GM18499 (cell line): ENCODE measurements at regions not wholly inside any gene's neighbourhood (a gene's known extent, or its start where the extent isn't known, plus 50 kb on each side); places are given as distances from the start of the nearest gene placed in this dataset.

Experiments used
- ATAC-seq: cut with Tn5 transposase; IDR thresholded peaks from one replicate; pipeline ENCODE4 v1.9.1; 2021; ENCODE audit warnings: moderate number of reproducible peaks; ENCODE audit not compliant: insufficient read depth, unreplicated experiment

DNA sequence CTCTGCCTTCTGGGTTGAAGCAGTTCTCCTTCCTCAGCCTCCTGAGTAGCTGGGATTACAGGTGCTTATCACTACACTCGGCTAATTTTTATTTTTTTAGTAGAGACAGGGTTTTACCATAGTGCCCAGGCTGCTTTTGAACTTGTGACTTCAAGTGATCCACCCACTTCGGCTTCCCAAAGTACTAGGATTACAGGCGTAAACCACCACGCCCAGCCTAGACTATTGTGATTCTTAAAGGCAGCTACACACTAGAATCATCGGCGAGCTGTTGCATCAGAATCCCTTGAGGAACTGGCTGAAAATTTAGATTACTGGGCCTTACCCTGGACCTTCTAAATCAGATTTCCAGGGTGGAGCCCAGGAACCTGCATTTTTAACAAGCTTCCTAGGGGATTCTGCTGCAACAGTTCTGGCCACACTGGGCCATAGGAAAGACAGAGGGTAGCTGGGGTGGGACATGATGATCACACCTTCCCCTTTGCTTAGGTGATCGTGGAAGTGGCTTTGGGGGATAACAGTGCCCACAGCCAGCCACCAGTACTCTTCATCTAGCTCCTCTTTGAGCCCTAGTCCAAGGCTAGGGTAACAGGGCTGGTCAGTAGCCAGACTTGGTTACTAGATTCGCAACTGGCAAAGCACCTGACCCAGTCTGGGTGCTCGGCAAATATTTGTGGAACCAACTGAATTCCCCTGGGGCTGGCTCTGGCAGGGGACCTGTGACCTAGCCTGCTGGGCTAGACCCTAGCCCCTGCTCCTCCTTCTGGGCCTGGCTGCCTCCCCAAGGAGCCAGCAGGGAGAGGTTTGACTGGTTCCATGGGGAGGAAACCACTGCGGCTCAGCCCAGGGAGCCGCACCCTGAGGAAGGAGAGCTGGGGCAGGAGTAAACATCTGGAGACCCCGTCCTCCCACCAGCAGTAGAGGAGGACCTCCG, 67.1 kb upstream of the DUSP5 start:
- ATAC-seq = no peak

DNA sequence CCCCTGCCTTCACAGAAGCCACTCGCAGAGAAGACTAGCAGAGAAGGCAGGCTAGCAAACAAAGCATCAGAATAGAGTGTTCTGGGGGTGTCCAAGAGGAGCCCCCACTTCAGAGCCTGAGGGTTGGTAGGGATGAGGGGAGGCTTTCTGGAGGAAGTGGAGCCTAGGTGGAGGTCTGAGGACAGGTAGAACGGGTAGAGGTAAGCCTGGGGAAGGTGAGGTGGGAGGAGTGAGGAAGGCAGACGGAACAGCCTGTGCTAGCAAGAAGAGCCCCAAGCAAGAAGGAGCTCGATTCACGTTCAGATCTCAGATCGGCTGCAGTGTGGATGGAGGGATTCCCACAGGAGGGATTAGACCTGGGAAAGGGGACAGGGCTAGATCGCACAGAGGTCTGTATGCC, 66.0 kb upstream of the DUSP5 start:
- ATAC-seq = no peak

DNA sequence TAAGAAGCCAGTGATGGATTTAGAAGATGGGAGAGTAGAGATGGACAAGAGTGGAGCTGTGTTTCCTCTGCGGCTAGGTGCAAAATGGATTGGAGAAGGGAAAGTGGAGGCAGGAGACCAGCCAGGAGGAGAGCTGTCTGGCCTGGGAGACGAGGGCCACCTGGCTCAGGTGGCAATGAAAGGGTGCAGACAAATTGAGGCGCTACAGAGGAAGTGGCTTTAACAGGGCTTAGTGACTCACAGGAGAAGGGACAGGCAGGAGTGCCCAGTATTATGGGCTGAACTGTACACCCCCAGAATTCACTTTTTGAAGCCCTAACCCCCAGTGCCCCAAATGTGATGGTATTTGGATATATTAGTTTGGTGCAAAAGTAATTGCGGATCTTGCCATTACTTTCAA, 65.6 kb upstream of the DUSP5 start:
- ATAC-seq = no peak

DNA sequence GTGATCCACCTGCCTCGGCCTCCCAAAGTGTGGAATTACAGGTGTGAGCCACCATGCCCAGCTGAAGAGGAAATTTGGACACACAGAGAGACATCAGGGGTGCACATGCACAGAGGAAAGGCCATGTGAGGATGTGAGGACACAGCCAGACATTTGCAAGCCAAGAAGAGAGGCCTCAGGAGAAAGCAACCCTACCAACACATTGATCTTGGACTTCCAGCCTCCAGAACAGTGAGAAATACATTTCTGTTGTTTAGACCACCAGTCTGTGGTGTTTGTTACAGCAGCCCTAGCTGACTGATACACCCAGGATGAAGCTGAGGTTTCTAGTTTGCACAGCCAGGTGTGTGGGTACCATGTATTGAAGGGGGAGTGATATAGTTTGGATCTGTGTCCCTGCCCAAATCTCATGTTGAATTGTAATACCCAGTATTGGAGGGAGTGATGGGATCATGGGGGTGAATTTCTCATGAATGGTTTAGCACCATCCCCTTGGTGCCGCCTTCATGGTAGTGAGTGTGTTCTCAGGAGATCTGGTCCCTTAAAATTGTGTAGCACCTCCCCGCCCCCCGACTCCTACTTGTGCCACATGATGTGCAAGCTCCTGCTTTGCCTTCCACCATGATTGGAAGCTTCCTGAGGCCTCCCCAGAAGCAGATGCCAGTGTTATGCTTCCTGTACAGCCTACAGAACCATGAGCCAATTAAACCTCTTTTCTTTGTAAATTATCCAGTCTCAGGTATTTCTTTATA, 64.7 kb upstream of the DUSP5 start:
- ATAC-seq = no peak

- ATAC-seq = no peak
These were observed 64.0 kb upstream of the DUSP5 start for GRCh38 chr10:110433740-110434139.

DNA sequence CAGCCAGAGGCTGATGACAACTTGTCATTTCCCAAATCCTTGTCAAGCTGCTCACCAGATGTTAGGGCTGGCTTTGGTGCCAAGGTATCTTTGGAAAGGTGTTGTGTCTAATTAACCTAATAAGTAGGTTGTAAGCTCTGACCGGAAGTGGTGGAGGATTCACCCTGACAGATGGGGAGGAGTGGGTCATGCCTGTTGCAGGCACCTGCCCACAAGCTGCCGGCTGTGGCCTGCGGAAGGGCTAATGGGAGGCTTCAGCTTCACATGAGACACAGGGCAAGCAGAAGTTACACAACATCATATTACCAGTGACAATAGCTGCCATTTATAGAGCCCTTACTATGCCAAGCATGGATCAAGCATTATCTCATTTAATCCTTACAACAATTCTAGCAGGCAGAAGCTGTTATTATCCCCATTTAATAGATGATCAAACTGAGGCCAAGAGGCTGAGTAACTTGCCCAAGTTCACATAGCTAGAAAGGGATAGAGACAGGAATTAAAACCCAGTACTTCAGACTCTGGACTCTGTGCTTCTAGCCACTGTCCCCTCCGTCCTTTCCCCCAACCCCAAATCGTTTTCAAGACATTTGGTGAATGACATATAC, 63.1 kb upstream of the DUSP5 start:
- ATAC-seq = no peak

GRCh38 chr10:110436554-110437350, 61.0 kb upstream of the DUSP5 start:
- no peak for ATAC-seq

GRCh38 chr10:110437351-110437605, 60.4 kb upstream of the DUSP5 start:
- ATAC-seq = no peak

- ATAC-seq = no peak
These were observed 59.9 kb upstream of the DUSP5 start for GRCh38 chr10:110437761-110438341.

DNA sequence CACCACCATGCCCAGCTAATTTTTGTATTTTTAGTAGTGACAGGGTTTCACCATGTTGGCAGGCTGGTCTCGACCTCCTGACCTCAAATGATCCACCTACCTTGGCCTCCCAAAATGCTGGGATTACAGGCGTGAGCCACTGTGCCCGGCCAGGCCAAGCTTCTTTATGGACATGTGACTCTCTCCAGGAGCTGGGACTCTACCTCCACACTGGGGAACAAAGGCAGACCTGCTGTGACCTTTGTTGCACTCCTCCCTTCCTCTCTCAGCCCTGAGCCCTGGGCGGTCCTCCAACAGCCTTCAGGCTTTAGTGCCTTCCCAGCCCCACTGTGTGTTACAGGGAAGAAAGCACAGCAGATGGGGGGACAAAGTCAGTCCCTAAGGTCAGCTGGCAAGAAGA, 55.0 kb upstream of the DUSP5 start:
- no peak for ATAC-seq

DNA sequence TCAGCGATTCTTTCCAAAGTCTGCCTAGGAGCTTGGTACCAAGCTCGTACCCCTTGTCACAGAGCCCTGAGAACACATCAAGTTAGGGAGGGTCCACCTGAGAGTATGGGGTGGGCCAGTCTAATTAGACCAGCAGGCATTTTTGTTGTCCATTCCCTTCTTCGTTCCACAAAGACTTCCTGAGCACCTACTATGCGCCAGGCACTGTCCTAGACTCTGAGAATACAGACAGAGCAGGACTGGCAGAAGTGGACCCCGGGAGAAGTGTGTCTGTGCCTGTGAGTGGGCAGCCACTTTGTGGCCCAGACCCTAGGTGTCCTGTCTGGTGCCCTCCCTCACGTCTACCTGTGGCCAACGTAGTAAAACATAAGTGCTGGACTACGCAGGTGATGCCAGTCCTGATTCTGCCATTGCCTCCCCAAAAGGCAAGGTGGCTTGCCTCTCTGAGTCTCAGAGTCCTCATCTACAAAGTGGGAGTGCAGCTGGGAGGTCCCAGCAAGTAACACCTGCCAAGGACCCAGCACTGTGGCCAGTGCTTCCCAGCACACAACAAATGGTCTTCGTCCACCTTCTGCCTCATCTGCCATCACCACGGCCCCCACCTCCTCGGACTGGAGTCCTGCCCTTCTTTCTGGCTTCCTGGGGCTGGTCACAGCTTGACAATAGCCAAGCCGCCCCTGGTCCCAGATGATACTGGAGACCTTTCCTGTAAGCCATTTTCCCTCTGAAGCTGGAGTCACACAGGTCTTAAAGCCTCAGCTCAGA, 54.3 kb upstream of the DUSP5 start:
- no peak for ATAC-seq

GRCh38 chr10:110444004-110444337, 53.7 kb upstream of the DUSP5 start:
- ATAC-seq = no peak

DNA sequence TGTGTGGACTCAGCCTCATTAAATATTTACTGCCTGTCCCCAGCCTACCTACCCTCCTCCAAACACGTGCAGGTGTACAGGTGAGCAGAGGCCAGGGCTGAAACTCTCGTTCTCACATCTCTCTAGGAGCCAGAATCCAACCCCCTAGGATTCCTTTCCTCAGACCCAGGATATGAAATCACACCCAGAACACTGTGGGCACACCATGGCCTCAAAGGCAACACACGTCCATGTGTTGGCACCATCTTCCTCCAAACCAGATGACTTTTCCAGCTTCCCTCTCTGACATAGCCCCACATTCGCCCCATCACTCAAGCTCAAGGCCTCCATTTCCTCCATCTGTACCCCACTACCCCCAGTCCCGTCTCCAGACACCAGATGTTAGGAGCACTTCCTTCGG, 51.8 kb upstream of the DUSP5 start:
- no peak for ATAC-seq

- ATAC-seq = no peak
These were observed 51.4 kb upstream of the DUSP5 start for GRCh38 chr10:110446277-110446676.

- no peak for ATAC-seq
These were observed 50.6 kb upstream of the DUSP5 start for GRCh38 chr10:110446954-110447608.

DNA sequence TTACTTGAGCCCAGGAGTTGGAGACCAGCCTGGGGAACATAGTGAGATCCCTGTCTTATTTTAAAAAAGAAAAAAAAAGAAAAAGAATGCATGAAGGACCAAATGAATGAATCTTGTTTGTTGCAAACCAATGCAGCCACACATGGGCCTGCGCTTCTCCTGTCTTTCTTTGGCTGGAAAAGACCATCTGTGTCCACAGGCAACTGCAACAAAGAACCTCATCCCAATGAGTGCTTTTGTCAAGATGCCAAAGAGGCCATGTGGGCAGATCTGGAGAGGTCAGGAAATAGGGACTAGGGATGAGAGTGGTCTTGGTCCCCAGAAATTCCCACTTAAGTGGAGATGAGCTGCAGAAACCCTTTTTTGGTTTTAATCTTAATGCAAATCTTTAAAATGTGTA, 49.8 kb upstream of the DUSP5 start:
- ATAC-seq = no peak
